WI38 (cell line): ENCODE measurements at regions not wholly inside any gene's neighbourhood (a gene's known extent, or its start where the extent isn't known, plus 50 kb on each side); places are given as distances from the start of the nearest gene placed in this dataset.

ENCODE experiments used
- H3K4me3 ChIP-seq: 2 replicates; pipeline ENCODE4 v1.5.1; 2011; ENCODE audit warnings: low read depth, mild to moderate bottlenecking, control low read depth, low read length
- CTCF ChIP-seq: IDR thresholded peaks from 2 replicates; pipeline ENCODE4 v1.5.1; 2012; ENCODE audit warnings: low read depth, mild to moderate bottlenecking, control low read depth, low read length

GRCh38 chr17:79322211-79323123, 247.8 kb downstream of the ENGASE start:
- no peak overlapping the region for H3K4me3 ChIP-seq
- no peak for TF ChIP-seq CTCF

DNA sequence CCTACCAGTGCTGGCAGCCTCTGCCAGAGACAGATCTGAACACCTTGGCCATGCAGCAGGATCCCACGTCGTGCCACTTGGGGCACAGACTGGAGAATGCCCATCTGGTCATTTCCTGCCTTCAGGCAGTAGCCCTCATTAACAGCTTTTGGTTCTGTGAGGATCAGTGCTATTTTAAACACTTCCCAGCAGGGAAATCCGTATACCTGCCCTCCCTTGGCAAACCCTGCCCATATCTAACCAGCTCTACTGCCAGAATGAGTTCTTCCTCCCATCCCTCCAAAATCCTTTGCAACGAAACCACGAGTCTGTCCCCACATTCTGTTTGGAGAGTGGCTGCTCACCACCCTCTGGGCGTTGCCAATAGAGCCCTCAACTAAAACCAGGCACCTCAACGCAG, 245.7 kb downstream of the ENGASE start:
- no peak for TF ChIP-seq CTCF
- no peak overlapping the region for H3K4me3 ChIP-seq

DNA sequence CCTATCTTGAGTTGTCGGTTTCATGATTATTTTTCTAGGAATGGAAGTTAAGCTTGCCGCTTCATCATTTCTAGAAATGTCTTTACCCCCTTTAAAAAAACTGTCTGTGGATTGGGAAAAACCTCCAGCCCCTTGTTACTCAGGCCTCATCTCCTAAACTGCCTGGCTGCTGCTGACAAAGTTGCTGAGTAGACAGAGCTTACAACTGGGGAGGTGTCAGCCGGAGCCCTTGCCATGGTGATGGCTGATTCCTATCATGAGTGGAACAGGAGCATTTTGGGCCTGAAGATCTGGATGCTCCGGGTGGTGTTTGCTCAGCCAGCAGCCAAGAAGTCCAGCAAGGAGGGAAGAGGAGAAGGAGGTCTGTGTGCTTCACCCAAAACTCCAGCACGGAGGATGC, 243.3 kb downstream of the ENGASE start:
- no peak for TF ChIP-seq CTCF

GRCh38 chr17:79316805-79317204, 242.2 kb downstream of the ENGASE start:
- TF ChIP-seq CTCF, result no peak
- H3K4me3 ChIP-seq, result no peak overlapping the region

More for the DNA sequence above, 243.3 kb downstream of the ENGASE start:
- no peak overlapping the region for H3K4me3 ChIP-seq

- no peak overlapping the region for H3K4me3 ChIP-seq
- TF ChIP-seq CTCF, result no peak
Observed at GRCh38 chr17:79315358-79316105, 240.9 kb downstream of the ENGASE start.

GRCh38 chr17:79314617-79315357, 240.2 kb downstream of the ENGASE start:
- H3K4me3 ChIP-seq, result no peak overlapping the region
- no peak for TF ChIP-seq CTCF
